ENCODE measurements at regions not wholly inside any gene's neighbourhood (a gene's known extent, or its start where the extent isn't known, plus 50 kb on each side); places are given as distances from the start of the nearest gene placed in this dataset.

GRCh38 chr12:89092297-89092696 lies 260.0 kb downstream of the DUSP6 start:
- DNase-seq = no peak
- no peaks in the 10 kb centered on the region for H3K27me3 ChIP-seq
- intact Hi-C loops (cut with DNase I; ENCODE audit: low total_unique reads) = no loop called here
- H3K4me3 ChIP-seq = no peak overlapping the region
- TF ChIP-seq POLR2A (IDR thresholded peaks at IDR 0.05) = no peak
- no peak for TF ChIP-seq CTCF (IDR thresholded peaks at IDR 0.05)
- H3K9me3 ChIP-seq = peaks cover 4% of the 10 kb centered on the region
- 95 to 98% methylated on average over 2 of the region's 2 CpGs for WGBS, 2 donors
- H3K27ac ChIP-seq = no peak overlapping the region
- no peaks in the 10 kb centered on the region for H3K4me1 ChIP-seq
- H3K36me3 ChIP-seq (ENCODE audit: low read depth, missing control alignments) = no peaks in the 10 kb centered on the region

GRCh38 chr12:89091293-89091841 lies 260.9 kb downstream of the DUSP6 start:
- no peak for TF ChIP-seq POLR2A (IDR thresholded peaks at IDR 0.05)
- TF ChIP-seq CTCF (IDR thresholded peaks at IDR 0.05) = no peak
- Histone ChIP-seq H3K4me1 (no peaks in the 10 kb centered on the region), H3K9me3 (peaks cover 4% of the 10 kb centered on the region), H3K27ac (no peak overlapping the region), H3K4me3 (no peak overlapping the region), H3K27me3 (no peaks in the 10 kb centered on the region), H3K36me3 (ENCODE audit: low read depth, missing control alignments) (no peaks in the 10 kb centered on the region)
- DNase-seq = no peak
- intact Hi-C loops (cut with DNase I; ENCODE audit: low total_unique reads) = no loop called here
- 81 to 100% methylated on average over 1 of the region's 1 CpG for WGBS, 2 donors

- Histone ChIP-seq H3K27ac (no peak overlapping the region), H3K4me3 (no peak overlapping the region), H3K9me3 (peaks cover 4% of the 10 kb centered on the region), H3K36me3 (ENCODE audit: low read depth, missing control alignments) (no peaks in the 10 kb centered on the region), H3K4me1 (no peaks in the 10 kb centered on the region), H3K27me3 (no peaks in the 10 kb centered on the region)
- DNase-seq = no peak
- TF ChIP-seq CTCF (IDR thresholded peaks at IDR 0.05) (no peak), POLR2A (IDR thresholded peaks at IDR 0.05) (no peak)
- intact Hi-C loops (cut with DNase I; ENCODE audit: low total_unique reads) = no loop called here
- 77 to 89% methylated on average over 2 of the region's 2 CpGs for WGBS, 2 donors
Observed at GRCh38 chr12:89089264-89089663, 263.0 kb downstream of the DUSP6 start.

- Histone ChIP-seq H3K27me3 (no peaks in the 10 kb centered on the region), H3K4me1 (no peaks in the 10 kb centered on the region), H3K4me3 (no peak overlapping the region), H3K27ac (no peak overlapping the region), H3K36me3 (ENCODE audit: low read depth, missing control alignments) (no peaks in the 10 kb centered on the region), H3K9me3 (no peaks in the 10 kb centered on the region)
- TF ChIP-seq POLR2A (IDR thresholded peaks at IDR 0.05) = no peak
- TF ChIP-seq CTCF (IDR thresholded peaks at IDR 0.05) = no peak
- DNase-seq = no peak
- intact Hi-C loops (cut with DNase I; ENCODE audit: low total_unique reads) = no loop called here
- WGBS, 2 donors = 76 to 86% methylated on average over 1 of the region's 1 CpG
Observed at GRCh38 chr12:89087876-89088275, 264.4 kb downstream of the DUSP6 start.

GRCh38 chr12:89087149-89087825 lies 265.0 kb downstream of the DUSP6 start:
- intact Hi-C loops (cut with DNase I; ENCODE audit: low total_unique reads) = no loop called here
- WGBS, 2 donors = 83 to 94% methylated on average over 6 of the region's 6 CpGs
- no peaks in the 10 kb centered on the region for H3K27me3 ChIP-seq
- no peaks in the 10 kb centered on the region for H3K4me1 ChIP-seq
- H3K4me3 ChIP-seq = no peak overlapping the region
- no peaks in the 10 kb centered on the region for H3K9me3 ChIP-seq
- TF ChIP-seq POLR2A (IDR thresholded peaks at IDR 0.05) = no peak
- no peak for TF ChIP-seq CTCF (IDR thresholded peaks at IDR 0.05)
- no peak overlapping the region for H3K27ac ChIP-seq
- H3K36me3 ChIP-seq (ENCODE audit: low read depth, missing control alignments) = no peaks in the 10 kb centered on the region
- no peak for DNase-seq
